CD8-positive, alpha-beta memory T cell (primary cell): ENCODE measurements at regions not wholly inside any gene's neighbourhood (a gene's known extent, or its start where the extent isn't known, plus 50 kb on each side); places are given as distances from the start of the nearest gene placed in this dataset.
A peak's percentile ranks its signal among the peaks of the same experiment; 100 is the strongest.

Source experiments
- CTCF ChIA-PET: fragments of 350-600 bp; sonication (Branson Sonifier 250); formaldehyde crosslinking; loops from one replicate; lab custom pipeline; 2021; ENCODE audit warnings: antibody characterized with exemption; lab: Charles Lee
- POLR2A ChIA-PET: fragments of 350-600 bp; sonication (Branson Sonifier 250); formaldehyde crosslinking; loops from one replicate; lab custom pipeline; 2021; ENCODE audit warnings: antibody characterized with exemption; lab: Charles Lee
- DNase-seq, 5 donors: peaks; one replicate each; pipeline versions ENCODE4 v3.0.0 to v3.0.0-alpha.2; 2020 to 2022; ENCODE audit warnings: mixed read lengths in 1 of 5
- H3K27ac ChIP-seq: one replicate; pipeline ENCODE4 v1.7.0; 2013; ENCODE audit warnings: low read depth, mild to moderate bottlenecking, low read length, moderate library complexity
- H3K27me3 ChIP-seq: 2 replicates; pipeline ENCODE4 v1.7.0; 2013; ENCODE audit warnings: low read length, mild to moderate bottlenecking; ENCODE audit not compliant: insufficient read depth, poor library complexity, severe bottlenecking
- H3K36me3 ChIP-seq: 2 replicates; pipeline ENCODE4 v1.7.0; 2013; ENCODE audit warnings: mild to moderate bottlenecking, low read length, moderate library complexity; ENCODE audit not compliant: insufficient read depth
- H3K4me1 ChIP-seq: 2 replicates; pipeline ENCODE4 v1.7.0; 2013; ENCODE audit warnings: mild to moderate bottlenecking, low read length, moderate library complexity; ENCODE audit not compliant: insufficient read depth
- H3K4me3 ChIP-seq: 2 replicates; pipeline ENCODE4 v1.7.0; 2013; ENCODE audit warnings: mild to moderate bottlenecking, low read length
- H3K9me3 ChIP-seq: 2 replicates; pipeline ENCODE4 v1.7.0; 2013; ENCODE audit warnings: mild to moderate bottlenecking, low read length
- H3K27ac Mint-ChIP-seq, 8 donors: one replicate each; pipeline ENCODE4 v1.8.0; 2020 to 2021; ENCODE audit warnings: mixed read lengths in 8 of 8, mild to moderate bottlenecking in 6 of 8, inconsistent platforms in 3 of 8, moderate library complexity in 3 of 8
- H3K27me3 Mint-ChIP-seq, 2 donors: one replicate each; pipeline ENCODE4 v1.8.0; 2020 to 2021; ENCODE audit warnings: mixed read lengths in 2 of 2, mild to moderate bottlenecking in 1 of 2, moderate library complexity in 1 of 2
- H3K36me3 Mint-ChIP-seq, 3 donors: one replicate each; pipeline ENCODE4 v1.8.0; 2020 to 2021; ENCODE audit warnings: mixed read lengths in 3 of 3, inconsistent platforms in 1 of 3, mild to moderate bottlenecking in 1 of 3
- H3K4me1 Mint-ChIP-seq, 3 donors: one replicate each; pipeline ENCODE4 v1.8.0; 2020 to 2021; ENCODE audit warnings: mixed read lengths in 3 of 3, inconsistent platforms in 1 of 3, mild to moderate bottlenecking in 1 of 3
- H3K4me3 Mint-ChIP-seq, 7 donors: one replicate each; pipeline ENCODE4 v1.8.0; 2020 to 2021; ENCODE audit warnings: mixed read lengths in 7 of 7, mild to moderate bottlenecking in 6 of 7, moderate library complexity in 4 of 7, inconsistent platforms in 2 of 7
- H3K9me3 Mint-ChIP-seq, 5 donors: one replicate each; pipeline ENCODE4 v1.8.0; 2020 to 2022; ENCODE audit warnings: mixed read lengths in 5 of 5, mild to moderate bottlenecking in 3 of 5, moderate library complexity in 2 of 5, inconsistent platforms in 1 of 5

- H3K27ac Mint-ChIP-seq = no peak overlapping the region
- no peak for DNase-seq
- no peak overlapping the region for H3K4me3 Mint-ChIP-seq
- CTCF ChIA-PET = no interaction called here
- Histone ChIP-seq H3K36me3 (no peaks in the 10 kb centered on the region), H3K27me3 (no peaks in the 10 kb centered on the region), H3K4me3 (no peak overlapping the region), H3K4me1 (no peaks in the 10 kb centered on the region), H3K27ac (no peak overlapping the region), H3K9me3 (no peaks in the 10 kb centered on the region)
- no peaks in the 10 kb centered on the region for H3K36me3 Mint-ChIP-seq
- no peaks in the 10 kb centered on the region for H3K4me1 Mint-ChIP-seq
- POLR2A ChIA-PET = no interaction called here
- peaks cover 0 to 17% (median 0%) of the 10 kb centered on the region in 5 donors for H3K9me3 Mint-ChIP-seq
- no peaks in the 10 kb centered on the region for H3K27me3 Mint-ChIP-seq
Observed at GRCh38 chr11:42646959-42647358, 664.8 kb upstream of the API5 start.

DNA sequence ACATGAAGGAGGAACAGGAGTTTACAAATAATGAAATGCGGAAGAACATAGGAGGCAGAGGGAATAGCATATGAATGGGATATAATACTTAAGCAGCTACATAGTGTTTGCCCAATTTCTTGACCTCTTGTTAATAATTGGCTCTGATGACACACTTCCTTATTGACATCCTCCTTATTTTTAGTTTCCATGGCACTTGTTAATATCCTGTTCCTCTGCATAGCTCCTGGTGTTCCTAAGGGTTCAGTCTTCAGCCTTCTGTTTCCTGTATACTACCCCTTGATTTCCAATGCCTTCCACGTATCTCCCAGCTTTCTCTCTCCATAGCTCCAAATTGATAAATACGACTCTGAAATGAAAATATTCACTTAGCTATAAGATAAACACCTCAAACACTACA, 663.8 kb upstream of the API5 start:
- Mint-ChIP-seq H3K4me3 (no peak overlapping the region), H3K4me1 (no peaks in the 10 kb centered on the region), H3K36me3 (no peaks in the 10 kb centered on the region), H3K27ac (no peak overlapping the region), H3K27me3 (no peaks in the 10 kb centered on the region), H3K9me3 (peaks cover 0 to 10% (median 0%) of the 10 kb centered on the region in 5 donors)
- no peak overlapping the region for H3K4me3 ChIP-seq
- POLR2A ChIA-PET = no interaction called here
- H3K27me3 ChIP-seq = no peaks in the 10 kb centered on the region
- DNase-seq = no peak
- no peak overlapping the region for H3K27ac ChIP-seq
- CTCF ChIA-PET = no interaction called here
- no peaks in the 10 kb centered on the region for H3K36me3 ChIP-seq
- H3K9me3 ChIP-seq = no peaks in the 10 kb centered on the region
- H3K4me1 ChIP-seq = no peaks in the 10 kb centered on the region

- no peak for DNase-seq
- H3K27ac Mint-ChIP-seq = no peak overlapping the region
- H3K27me3 Mint-ChIP-seq = no peaks in the 10 kb centered on the region
- no peak overlapping the region for H3K27ac ChIP-seq
- H3K27me3 ChIP-seq = no peaks in the 10 kb centered on the region
- no peak overlapping the region for H3K4me3 Mint-ChIP-seq
- H3K9me3 ChIP-seq = no peaks in the 10 kb centered on the region
- no peak overlapping the region for H3K4me3 ChIP-seq
- no peaks in the 10 kb centered on the region for H3K36me3 ChIP-seq
- no peaks in the 10 kb centered on the region for H3K36me3 Mint-ChIP-seq
- ChIA-PET POLR2A (no interaction called here), CTCF (no interaction called here)
- no peaks in the 10 kb centered on the region for H3K4me1 Mint-ChIP-seq
- H3K4me1 ChIP-seq = no peaks in the 10 kb centered on the region
- H3K9me3 Mint-ChIP-seq = peaks cover 3 to 10% (median 4%) of the 10 kb centered on the region in 5 donors
Observed at GRCh38 chr11:42651621-42652020, 660.2 kb upstream of the API5 start.

GRCh38 chr11:42657169-42657568, 654.6 kb upstream of the API5 start:
- H3K4me3 Mint-ChIP-seq = no peak overlapping the region
- Histone ChIP-seq H3K27me3 (no peaks in the 10 kb centered on the region), H3K4me3 (no peak overlapping the region), H3K4me1 (no peaks in the 10 kb centered on the region), H3K36me3 (no peaks in the 10 kb centered on the region), H3K9me3 (no peaks in the 10 kb centered on the region), H3K27ac (no peak overlapping the region)
- POLR2A ChIA-PET = no interaction called here
- H3K36me3 Mint-ChIP-seq = no peaks in the 10 kb centered on the region
- no peaks in the 10 kb centered on the region for H3K4me1 Mint-ChIP-seq
- peaks cover 6 to 19% (median 7%) of the 10 kb centered on the region in 5 donors for H3K9me3 Mint-ChIP-seq
- no peaks in the 10 kb centered on the region for H3K27me3 Mint-ChIP-seq
- no peak for DNase-seq
- CTCF ChIA-PET = no interaction called here
- no peak overlapping the region for H3K27ac Mint-ChIP-seq

DNA sequence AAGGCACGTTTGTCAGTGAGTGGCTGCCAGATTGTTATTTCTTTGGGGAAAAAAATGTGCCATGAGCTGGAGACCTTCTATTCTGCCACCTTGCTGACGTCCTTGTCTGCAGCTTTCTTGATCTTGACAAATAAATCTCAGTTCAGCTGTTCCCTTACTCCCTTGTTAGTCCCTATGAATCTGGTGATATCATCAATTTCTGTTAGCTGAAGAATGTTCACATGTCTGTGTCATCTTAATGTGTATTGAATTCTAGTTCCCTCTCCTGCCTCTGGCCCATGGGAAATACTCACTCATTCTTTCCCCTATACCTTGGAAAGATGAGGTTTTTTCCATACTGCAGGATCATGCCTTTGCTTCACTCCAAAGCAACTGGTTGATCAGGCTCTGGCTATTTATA, 649.9 kb upstream of the API5 start:
- DNase-seq = no peak
- Histone ChIP-seq H3K27me3 (no peaks in the 10 kb centered on the region), H3K27ac (no peak overlapping the region), H3K9me3 (no peaks in the 10 kb centered on the region), H3K4me1 (no peaks in the 10 kb centered on the region), H3K36me3 (no peaks in the 10 kb centered on the region), H3K4me3 (no peak overlapping the region)
- H3K36me3 Mint-ChIP-seq = no peaks in the 10 kb centered on the region
- CTCF ChIA-PET = no interaction called here
- H3K9me3 Mint-ChIP-seq = peaks cover 2 to 21% (median 3%) of the 10 kb centered on the region in 5 donors
- no peak overlapping the region for H3K27ac Mint-ChIP-seq
- H3K4me3 Mint-ChIP-seq = no peak overlapping the region
- no peaks in the 10 kb centered on the region for H3K4me1 Mint-ChIP-seq
- POLR2A ChIA-PET = no interaction called here
- no peaks in the 10 kb centered on the region for H3K27me3 Mint-ChIP-seq

GRCh38 chr11:42669248-42669976, 642.4 kb upstream of the API5 start:
- POLR2A ChIA-PET = no interaction called here
- H3K27ac Mint-ChIP-seq = no peak overlapping the region

GRCh38 chr11:42674436-42674835, 637.4 kb upstream of the API5 start:
- H3K4me1 ChIP-seq = no peaks in the 10 kb centered on the region
- ChIA-PET POLR2A (no interaction called here), CTCF (no interaction called here)
- no peak overlapping the region for H3K4me3 Mint-ChIP-seq
- no peaks in the 10 kb centered on the region for H3K4me1 Mint-ChIP-seq
- peaks cover 0 to 2% (median 0%) of the 10 kb centered on the region in 3 donors for H3K36me3 Mint-ChIP-seq
- DNase-seq = no peak
- no peak overlapping the region for H3K4me3 ChIP-seq
- peaks cover 5 to 34% (median 14%) of the 10 kb centered on the region in 5 donors for H3K9me3 Mint-ChIP-seq
- H3K9me3 ChIP-seq = no peaks in the 10 kb centered on the region
- H3K27me3 Mint-ChIP-seq = no peaks in the 10 kb centered on the region
- H3K36me3 ChIP-seq = no peaks in the 10 kb centered on the region
- no peak overlapping the region for H3K27ac Mint-ChIP-seq
- no peaks in the 10 kb centered on the region for H3K27me3 ChIP-seq
- H3K27ac ChIP-seq = no peak overlapping the region

More at GRCh38 chr11:42669248-42669976, 642.4 kb upstream of the API5 start:
- Histone ChIP-seq H3K36me3 (no peaks in the 10 kb centered on the region), H3K4me1 (no peaks in the 10 kb centered on the region), H3K4me3 (no peak overlapping the region), H3K27me3 (no peaks in the 10 kb centered on the region), H3K9me3 (no peaks in the 10 kb centered on the region), H3K27ac (no peak overlapping the region)
- DNase-seq = no peak
- Mint-ChIP-seq H3K4me1 (no peaks in the 10 kb centered on the region), H3K36me3 (no peaks in the 10 kb centered on the region), H3K4me3 (peak overlapping the region in 1 of 7 donors; percentile 63), H3K27me3 (no peaks in the 10 kb centered on the region), H3K9me3 (peaks cover 7 to 15% (median 11%) of the 10 kb centered on the region in 5 donors)
- CTCF ChIA-PET = no interaction called here

DNA sequence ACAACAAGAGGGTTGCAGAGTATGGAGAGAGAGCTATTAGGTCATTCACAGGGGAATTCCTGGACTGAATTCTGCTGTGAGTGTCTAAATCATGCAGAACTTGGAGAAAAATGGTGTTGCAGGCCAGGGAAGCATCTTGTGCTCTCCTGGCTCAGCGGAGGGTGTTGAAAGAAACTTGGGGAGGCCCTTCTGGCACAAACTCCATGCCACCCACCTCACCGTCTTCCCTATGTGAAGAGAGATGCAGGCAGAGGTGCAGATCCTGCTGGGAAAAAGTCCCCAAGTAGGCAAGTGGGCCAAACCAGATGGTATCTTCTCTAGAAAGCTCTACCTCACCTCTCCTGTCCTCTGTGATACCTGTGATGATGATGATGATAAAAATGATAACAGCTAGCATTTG, 604.3 kb upstream of the API5 start:
- Histone ChIP-seq H3K9me3 (peaks cover 4% of the 10 kb centered on the region), H3K4me1 (no peaks in the 10 kb centered on the region), H3K27me3 (no peaks in the 10 kb centered on the region), H3K27ac (no peak overlapping the region), H3K4me3 (no peak overlapping the region), H3K36me3 (no peaks in the 10 kb centered on the region)
- Mint-ChIP-seq H3K27me3 (no peaks in the 10 kb centered on the region), H3K9me3 (peaks cover 2 to 26% (median 14%) of the 10 kb centered on the region in 5 donors), H3K27ac (no peak overlapping the region), H3K36me3 (no peaks in the 10 kb centered on the region), H3K4me1 (no peaks in the 10 kb centered on the region), H3K4me3 (no peak overlapping the region)
- ChIA-PET POLR2A (no interaction called here), CTCF (no interaction called here)
- DNase-seq = no peak
